GM18867 (cell line): ENCODE measurements at regions not wholly inside any gene's neighbourhood (a gene's known extent, or its start where the extent isn't known, plus 50 kb on each side); places are given as distances from the start of the nearest gene placed in this dataset.

Experiments
- ATAC-seq: cut with Tn5 transposase; IDR thresholded peaks from one replicate; pipeline ENCODE4 v1.9.1; 2021; ENCODE audit warnings: mild to moderate bottlenecking, moderate library complexity; ENCODE audit not compliant: unreplicated experiment

- no peak for ATAC-seq
Observed at GRCh38 chr6:137772541-137773250, 94.4 kb upstream of the TNFAIP3 start.

GRCh38 chr6:137775227-137775626, 91.8 kb upstream of the TNFAIP3 start:
- ATAC-seq = no peak

- no peak for ATAC-seq
Observed at GRCh38 chr6:137775720-137776119, 91.3 kb upstream of the TNFAIP3 start.

- ATAC-seq = no peak
Observed at GRCh38 chr6:137776256-137776655, 90.8 kb upstream of the TNFAIP3 start.

GRCh38 chr6:137776786-137777686, 90.0 kb upstream of the TNFAIP3 start:
- ATAC-seq = no peak

GRCh38 chr6:137777687-137778075, 89.4 kb upstream of the TNFAIP3 start:
- ATAC-seq = no peak

- no peak for ATAC-seq
Observed at GRCh38 chr6:137779982-137780381, 87.1 kb upstream of the TNFAIP3 start.

GRCh38 chr6:137780447-137781034, 86.5 kb upstream of the TNFAIP3 start:
- no peak for ATAC-seq

GRCh38 chr6:137781639-137782038, 85.4 kb upstream of the TNFAIP3 start:
- no peak for ATAC-seq

- ATAC-seq = no peak
Observed at GRCh38 chr6:137782166-137783039, 84.7 kb upstream of the TNFAIP3 start.

- no peak for ATAC-seq
Observed at GRCh38 chr6:137783710-137784109, 83.3 kb upstream of the TNFAIP3 start.

- ATAC-seq = no peak
Observed at GRCh38 chr6:137784583-137784982, 82.5 kb upstream of the TNFAIP3 start.

- no peak for ATAC-seq
Observed at GRCh38 chr6:137787016-137787415, 80.0 kb upstream of the TNFAIP3 start.

- no peak for ATAC-seq
Observed at GRCh38 chr6:137788248-137788647, 78.8 kb upstream of the TNFAIP3 start.

GRCh38 chr6:137791281-137792159, 75.5 kb upstream of the TNFAIP3 start:
- ATAC-seq = peak; percentile 39

- ATAC-seq = peak; percentile 34
Observed at GRCh38 chr6:137792160-137793033, 74.7 kb upstream of the TNFAIP3 start.

GRCh38 chr6:137793805-137794515, 73.1 kb upstream of the TNFAIP3 start:
- no peak for ATAC-seq

- ATAC-seq = no peak
Observed at GRCh38 chr6:137794516-137795201, 72.4 kb upstream of the TNFAIP3 start.
